Liver (tissue), 3 donors: ENCODE measurements at regions not wholly inside any gene's neighbourhood (a gene's known extent, or its start where the extent isn't known, plus 50 kb on each side); places are given as distances from the start of the nearest gene placed in this dataset.

ENCODE experiments used
- CTCF ChIP-seq: fragments of 150-350 bp; IDR thresholded peaks from 2 replicates; pipeline ENCODE4 v1.5.1; 2017; ENCODE audit warnings: improper control_type of control experiment, low read depth, low read length; ENCODE audit not compliant: missing input control
- EGR1 ChIP-seq, 2 donors: IDR thresholded peaks; 2 replicates each; pipeline ENCODE4 v1.6.1; 2016 to 2018; ENCODE audit warnings: antibody characterized with exemption in 2 of 2, low read depth in 2 of 2
- FOXA1 ChIP-seq: IDR thresholded peaks from 2 replicates; pipeline ENCODE4 v1.6.1; 2016; ENCODE audit warnings: antibody characterized with exemption
- GABPA ChIP-seq, 2 donors: IDR thresholded peaks in 1 of 2; conservative IDR thresholded peaks in 1 of 2; 2 replicates each; pipeline ENCODE4 v1.6.1; 2016; ENCODE audit warnings: antibody characterized with exemption in 2 of 2, mild to moderate bottlenecking in 1 of 2, moderate library complexity in 1 of 2
- JUND ChIP-seq, 2 donors: IDR thresholded peaks; 2 replicates each; pipeline ENCODE4 v1.6.1; 2016; ENCODE audit warnings: antibody characterized with exemption in 2 of 2
- MAX ChIP-seq: IDR thresholded peaks from 2 replicates; pipeline ENCODE4 v1.6.1; 2016; ENCODE audit warnings: antibody characterized with exemption
- NR2F2 ChIP-seq: IDR thresholded peaks from 2 replicates; pipeline ENCODE4 v1.6.1; 2016; ENCODE audit warnings: antibody characterized with exemption
- RAD21 ChIP-seq, 2 donors: IDR thresholded peaks; 2 replicates each; pipeline ENCODE4 v1.6.1; 2016; ENCODE audit warnings: antibody characterized with exemption in 2 of 2, mild to moderate bottlenecking in 2 of 2
- REST ChIP-seq: IDR thresholded peaks from 2 replicates; pipeline ENCODE4 v1.6.1; 2016; ENCODE audit warnings: antibody characterized with exemption, mild to moderate bottlenecking
- RXRA ChIP-seq, 2 donors: IDR thresholded peaks; 2 replicates each; pipeline ENCODE4 v1.6.1; 2017 to 2018; ENCODE audit warnings: antibody characterized with exemption in 2 of 2, mild to moderate bottlenecking in 1 of 2
- SP1 ChIP-seq: IDR thresholded peaks from 2 replicates; pipeline ENCODE4 v1.6.1; 2018; ENCODE audit warnings: antibody characterized with exemption, mild to moderate bottlenecking
- TAF1 ChIP-seq: conservative IDR thresholded peaks from 2 replicates; pipeline ENCODE4 v1.6.1; 2016; ENCODE audit warnings: antibody characterized with exemption, mild to moderate bottlenecking
- YY1 ChIP-seq: IDR thresholded peaks from 2 replicates; pipeline ENCODE4 v1.6.1; 2016; ENCODE audit warnings: antibody characterized with exemption, mild to moderate bottlenecking
- TF ChIP-seq, protein P1 (sequence below): IDR thresholded peaks from 2 replicates; pipeline ENCODE4 v1.6.1; 2016; ENCODE audit warnings: antibody characterized with exemption
- donor health status: healthy.
- donor health status: healthy.

DNA sequence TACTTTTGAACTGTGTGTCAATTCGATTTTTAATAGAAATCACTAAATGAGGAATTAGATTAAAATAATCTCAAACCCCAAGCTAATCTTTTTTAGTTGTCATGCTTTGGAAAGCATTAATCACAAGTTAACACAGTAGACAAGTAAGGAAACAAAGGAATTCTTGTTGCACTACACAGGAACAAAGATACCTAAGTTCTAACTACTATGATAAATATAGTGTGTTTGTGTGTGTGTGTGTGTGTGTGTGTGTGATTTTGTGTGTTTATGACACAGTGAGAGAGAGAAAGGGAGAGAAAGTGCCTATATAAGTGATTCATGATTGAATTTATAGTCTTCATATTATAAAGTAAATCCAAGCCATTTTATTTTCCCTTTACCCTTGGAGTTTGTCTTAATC is 931.4 kb downstream of the PCDH7 start:
- no peak for TF ChIP-seq CTCF
- no peak for TF ChIP-seq JUND (IDR thresholded peaks at IDR 0.05)
- no peak for TF ChIP-seq EGR1 (IDR thresholded peaks at IDR 0.05; ENCODE audit: low read depth in 2 of 2)
- no peak for TF ChIP-seq TAF1
- TF ChIP-seq REST, result no peak
- no peak for TF ChIP-seq RXRA (IDR thresholded peaks at IDR 0.05)
- TF ChIP-seq YY1, result no peak
- TF ChIP-seq SP1, result no peak
- TF ChIP-seq NR2F2, result no peak
- TF ChIP-seq RAD21 (IDR thresholded peaks at IDR 0.05), result no peak
- TF ChIP-seq, protein P1, sequence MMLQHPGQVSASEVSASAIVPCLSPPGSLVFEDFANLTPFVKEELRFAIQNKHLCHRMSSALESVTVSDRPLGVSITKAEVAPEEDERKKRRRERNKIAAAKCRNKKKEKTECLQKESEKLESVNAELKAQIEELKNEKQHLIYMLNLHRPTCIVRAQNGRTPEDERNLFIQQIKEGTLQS, result no peak
- no peak for TF ChIP-seq FOXA1
- TF ChIP-seq GABPA (IDR thresholded peaks at IDR 0.05 in 1 of 2, conservative IDR thresholded peaks at IDR 0.05 in 1 of 2), result no peak
- TF ChIP-seq MAX, result no peak
